GM12872 (cell line): ENCODE measurements at regions not wholly inside any gene's neighbourhood (a gene's known extent, or its start where the extent isn't known, plus 50 kb on each side); places are given as distances from the start of the nearest gene placed in this dataset.

Experiments
- TF ChIP-seq, protein P1 (sequence below): IDR thresholded peaks from 3 replicates; pipeline ENCODE4 v1.5.1; 2011; ENCODE audit warnings: low read depth, mild to moderate bottlenecking, low read length, moderate library complexity; ENCODE audit not compliant: insufficient read depth

DNA sequence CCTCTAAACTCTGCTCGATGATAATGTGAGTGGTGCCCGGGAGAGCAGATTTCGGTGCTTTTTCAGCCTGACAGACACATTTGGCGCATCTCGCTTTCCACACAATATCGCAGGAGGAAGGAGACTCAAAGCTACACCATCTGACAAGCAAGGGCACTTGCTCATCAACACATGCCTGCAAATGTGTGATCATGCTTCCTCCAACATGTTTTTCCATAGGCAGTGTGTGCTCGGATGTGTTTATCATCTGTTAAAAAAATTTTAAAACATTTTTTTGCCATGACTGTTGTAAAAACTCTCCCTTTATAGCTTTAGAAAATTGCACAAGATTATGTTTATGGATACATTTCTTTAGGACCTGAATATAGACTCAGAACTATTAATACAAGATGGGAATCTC lies 170.3 kb upstream of the PUDP start:
- TF ChIP-seq, protein P1, sequence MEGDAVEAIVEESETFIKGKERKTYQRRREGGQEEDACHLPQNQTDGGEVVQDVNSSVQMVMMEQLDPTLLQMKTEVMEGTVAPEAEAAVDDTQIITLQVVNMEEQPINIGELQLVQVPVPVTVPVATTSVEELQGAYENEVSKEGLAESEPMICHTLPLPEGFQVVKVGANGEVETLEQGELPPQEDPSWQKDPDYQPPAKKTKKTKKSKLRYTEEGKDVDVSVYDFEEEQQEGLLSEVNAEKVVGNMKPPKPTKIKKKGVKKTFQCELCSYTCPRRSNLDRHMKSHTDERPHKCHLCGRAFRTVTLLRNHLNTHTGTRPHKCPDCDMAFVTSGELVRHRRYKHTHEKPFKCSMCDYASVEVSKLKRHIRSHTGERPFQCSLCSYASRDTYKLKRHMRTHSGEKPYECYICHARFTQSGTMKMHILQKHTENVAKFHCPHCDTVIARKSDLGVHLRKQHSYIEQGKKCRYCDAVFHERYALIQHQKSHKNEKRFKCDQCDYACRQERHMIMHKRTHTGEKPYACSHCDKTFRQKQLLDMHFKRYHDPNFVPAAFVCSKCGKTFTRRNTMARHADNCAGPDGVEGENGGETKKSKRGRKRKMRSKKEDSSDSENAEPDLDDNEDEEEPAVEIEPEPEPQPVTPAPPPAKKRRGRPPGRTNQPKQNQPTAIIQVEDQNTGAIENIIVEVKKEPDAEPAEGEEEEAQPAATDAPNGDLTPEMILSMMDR: no peak

DNA sequence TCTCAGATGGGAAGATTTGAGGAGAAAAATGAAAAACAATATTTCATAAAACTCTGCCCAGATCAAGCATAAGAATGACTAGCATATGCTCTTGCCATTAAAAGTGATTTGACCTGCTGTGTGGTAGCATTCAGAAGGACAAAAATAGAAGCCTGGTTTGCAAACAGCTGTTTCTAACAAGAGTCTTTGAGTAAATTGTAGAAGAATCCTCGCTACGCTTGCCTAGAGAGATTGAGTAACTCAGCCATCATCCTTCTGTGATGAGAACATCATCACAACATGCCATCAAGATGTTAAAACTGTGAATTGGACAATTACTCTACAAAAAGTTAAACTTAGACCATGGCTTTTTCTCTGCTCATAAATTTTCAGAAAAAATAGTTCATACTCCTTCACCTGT lies 168.9 kb upstream of the PUDP start:
- TF ChIP-seq, protein P1: no peak

DNA sequence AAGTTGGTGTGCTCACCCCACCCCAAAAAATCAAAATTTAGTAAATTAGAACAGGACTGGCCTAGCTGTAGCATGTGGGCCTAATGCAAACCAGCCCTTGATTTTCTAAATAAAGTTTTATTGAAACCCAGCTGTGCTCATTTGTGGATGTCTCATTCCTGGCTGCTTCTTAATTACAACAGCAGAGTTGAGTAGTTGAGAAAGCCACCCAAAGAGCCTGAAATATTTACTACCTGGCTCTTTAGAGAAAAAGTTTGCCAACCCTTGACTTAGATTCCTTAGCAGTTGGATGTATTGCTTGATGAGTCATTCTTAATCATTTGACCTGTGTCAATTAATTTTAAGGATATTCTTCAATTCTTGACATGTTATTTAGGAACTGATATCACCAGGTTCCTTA lies 168.3 kb upstream of the PUDP start:
- TF ChIP-seq, protein P1: no peak

DNA sequence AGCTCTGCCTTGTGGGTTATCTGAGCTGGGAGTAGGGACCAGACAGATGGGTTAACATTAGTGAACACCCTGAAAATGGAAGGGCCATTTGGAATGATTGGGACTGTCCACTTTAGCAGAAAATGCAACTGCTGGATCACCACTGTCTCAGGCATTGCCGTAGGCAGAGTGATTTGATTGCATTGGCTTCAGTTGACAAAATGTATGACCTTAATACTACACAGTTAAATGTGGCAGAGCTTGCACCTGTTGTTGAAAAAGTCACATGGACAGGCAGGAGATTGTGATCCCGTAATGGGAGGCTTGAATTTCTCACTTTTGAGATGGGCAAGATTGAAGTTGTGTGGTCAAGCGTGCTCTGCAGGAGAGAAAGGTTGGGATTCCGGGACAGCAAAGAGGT lies 166.5 kb upstream of the PUDP start:
- TF ChIP-seq, protein P1: no peak

DNA sequence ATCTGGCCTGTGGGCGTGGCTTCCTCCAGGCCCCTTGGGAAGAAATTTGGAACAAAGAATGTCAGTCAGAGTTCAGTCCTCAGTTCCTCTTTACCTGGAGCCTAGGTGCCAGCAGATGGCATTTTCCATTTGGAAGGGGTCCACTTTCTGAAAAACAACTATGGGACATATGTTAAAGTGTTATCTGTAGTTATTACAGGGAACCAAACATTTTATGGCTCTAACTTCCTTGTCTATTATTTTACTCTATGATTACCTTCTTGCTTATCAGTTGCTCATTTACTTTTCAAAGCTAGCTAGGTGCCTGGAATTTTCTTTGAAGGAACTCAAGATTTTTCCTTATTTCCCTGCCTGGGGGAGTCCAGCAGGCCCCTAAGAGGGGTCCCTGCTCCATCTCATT lies 159.8 kb upstream of the PUDP start:
- TF ChIP-seq, protein P1: no peak

DNA sequence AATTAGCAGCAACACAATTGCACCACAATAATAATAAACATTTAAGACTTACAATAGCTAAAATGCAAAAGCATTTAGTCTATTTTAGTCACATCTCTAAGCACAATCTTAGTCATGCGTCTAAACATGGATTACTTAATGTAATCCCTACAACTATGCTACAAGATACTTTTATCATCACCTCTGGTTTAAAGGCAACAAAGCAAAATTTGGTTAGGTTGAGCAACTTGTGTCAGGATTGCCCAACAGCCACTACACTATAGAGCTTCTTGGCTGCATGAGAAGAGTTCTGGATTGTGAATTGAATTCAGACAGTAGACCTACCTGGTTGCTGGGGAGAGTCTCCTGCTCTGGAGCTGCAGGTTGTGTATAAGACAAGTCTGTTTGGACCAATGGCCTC lies 146.5 kb upstream of the PUDP start:
- TF ChIP-seq, protein P1: no peak

DNA sequence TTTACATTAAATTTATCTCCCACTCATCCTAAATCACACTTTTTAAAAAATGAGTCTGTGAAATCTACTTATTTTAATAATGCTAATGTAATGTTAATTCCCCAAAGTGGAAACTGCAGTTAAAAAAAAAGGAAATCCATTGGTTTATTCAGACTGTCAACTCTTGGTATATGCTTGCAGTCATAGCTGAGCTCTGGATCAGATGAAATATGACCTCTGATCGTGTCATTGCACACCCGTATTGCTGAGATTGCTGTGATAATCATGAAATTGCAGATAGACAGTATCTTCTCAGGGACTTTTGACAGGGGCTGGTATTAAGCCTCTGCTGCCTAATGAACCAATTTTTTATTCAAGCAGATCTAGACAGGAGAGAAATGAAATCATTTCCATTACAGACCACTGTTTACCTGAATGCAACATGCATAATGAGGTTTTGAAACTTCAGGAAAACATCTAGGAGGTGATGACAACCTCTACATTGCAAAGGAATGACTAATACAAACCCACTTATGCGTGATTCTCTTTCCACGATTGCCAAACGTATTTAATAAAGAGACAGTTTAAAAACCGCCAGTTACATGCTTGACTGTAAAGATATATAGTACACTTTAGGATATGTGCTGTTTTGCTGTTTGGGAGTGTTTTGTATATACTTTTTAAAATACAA lies 138.3 kb upstream of the PUDP start:
- TF ChIP-seq, protein P1: no peak
